ENCODE measurements at regions not wholly inside any gene's neighbourhood (a gene's known extent, or its start where the extent isn't known, plus 50 kb on each side); places are given as distances from the start of the nearest gene placed in this dataset.

DNA sequence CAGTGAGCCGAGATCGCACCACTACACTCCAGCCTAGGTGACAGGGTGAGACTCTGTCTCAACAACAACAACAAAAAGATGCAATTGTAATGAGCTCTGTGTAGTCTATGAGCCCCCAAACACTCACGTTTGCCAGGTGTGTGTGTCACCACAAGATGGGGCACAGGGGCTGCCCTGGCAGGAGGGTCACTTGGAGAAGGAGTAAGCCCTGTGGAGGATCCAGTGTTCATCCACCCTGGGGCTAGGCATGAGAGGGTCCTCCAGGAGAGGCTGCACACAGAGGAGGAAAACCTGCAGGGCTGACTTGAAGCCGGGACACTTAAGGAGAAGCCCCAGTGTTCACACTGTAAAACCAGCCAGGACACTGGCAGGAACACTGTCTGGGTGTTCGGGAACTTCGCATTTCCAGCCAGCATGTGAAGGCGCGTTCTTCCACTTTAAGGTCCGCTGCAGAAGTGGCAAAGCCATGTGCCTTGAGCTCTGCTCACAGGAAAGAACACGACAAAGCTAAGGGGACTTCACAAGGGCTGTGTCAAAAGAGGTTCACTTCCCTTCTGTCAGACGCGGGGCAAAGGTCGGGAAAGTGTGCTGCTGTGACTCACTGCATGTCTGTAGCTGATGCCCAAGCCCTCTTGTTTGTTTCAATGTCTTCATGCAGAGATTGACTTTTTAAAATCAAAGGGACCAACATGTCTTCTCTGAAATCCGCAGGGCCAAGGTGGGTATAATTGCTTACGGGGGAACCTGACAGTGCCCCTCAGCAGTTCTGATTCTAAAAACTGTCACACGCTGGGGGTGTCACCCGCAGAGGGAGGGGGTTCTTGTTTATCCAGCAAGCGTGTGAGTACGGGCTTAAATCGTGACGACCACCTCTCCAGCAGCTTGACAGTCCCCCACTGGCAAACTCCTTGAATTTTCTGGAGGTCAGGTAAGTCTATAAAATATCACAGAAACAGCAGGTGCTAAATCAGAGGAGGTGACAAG, 102.8 kb downstream of the RIPK4 start (continued):
- TF ChIP-seq ETV6 (CRISPR knock-in tag; conservative IDR thresholded peaks at IDR 0.05) (no peak), ZNF274 (CRISPR knock-in tag; IDR thresholded peaks at IDR 0.05) (no peak), ELF1 (CRISPR knock-in tag; IDR thresholded peaks at IDR 0.05) (peak; percentile 8; the same call in 1 of the 2 replicates), REXO4 (CRISPR knock-in tag; IDR thresholded peaks at IDR 0.05; ENCODE audit: borderline replicate concordance) (no peak), ZNF225 (CRISPR knock-in tag; IDR thresholded peaks at IDR 0.05) (no peak), NFYC (CRISPR knock-in tag; IDR thresholded peaks at IDR 0.05) (no peak), ZNF577 (CRISPR knock-in tag; IDR thresholded peaks at IDR 0.05; ENCODE audit: borderline replicate concordance, low read depth) (no peak), GPN1 (CRISPR knock-in tag; IDR thresholded peaks at IDR 0.05; ENCODE audit: borderline replicate concordance) (no peak), MZF1 (CRISPR knock-in tag; IDR thresholded peaks at IDR 0.05; ENCODE audit: borderline replicate concordance) (no peak), ZNF207 (IDR thresholded peaks at IDR 0.05; ENCODE audit: borderline replicate concordance) (no peak), JDP2 (CRISPR knock-in tag; IDR thresholded peaks at IDR 0.05; ENCODE audit: borderline replicate concordance) (no peak), ZNF644 (CRISPR knock-in tag; IDR thresholded peaks at IDR 0.05; ENCODE audit: low read depth) (no peak), SSRP1 (CRISPR knock-in tag; IDR thresholded peaks at IDR 0.05) (no peak), TAF1 (CRISPR knock-in tag; IDR thresholded peaks at IDR 0.05) (no peak)
- TF ChIP-seq, protein P1, sequence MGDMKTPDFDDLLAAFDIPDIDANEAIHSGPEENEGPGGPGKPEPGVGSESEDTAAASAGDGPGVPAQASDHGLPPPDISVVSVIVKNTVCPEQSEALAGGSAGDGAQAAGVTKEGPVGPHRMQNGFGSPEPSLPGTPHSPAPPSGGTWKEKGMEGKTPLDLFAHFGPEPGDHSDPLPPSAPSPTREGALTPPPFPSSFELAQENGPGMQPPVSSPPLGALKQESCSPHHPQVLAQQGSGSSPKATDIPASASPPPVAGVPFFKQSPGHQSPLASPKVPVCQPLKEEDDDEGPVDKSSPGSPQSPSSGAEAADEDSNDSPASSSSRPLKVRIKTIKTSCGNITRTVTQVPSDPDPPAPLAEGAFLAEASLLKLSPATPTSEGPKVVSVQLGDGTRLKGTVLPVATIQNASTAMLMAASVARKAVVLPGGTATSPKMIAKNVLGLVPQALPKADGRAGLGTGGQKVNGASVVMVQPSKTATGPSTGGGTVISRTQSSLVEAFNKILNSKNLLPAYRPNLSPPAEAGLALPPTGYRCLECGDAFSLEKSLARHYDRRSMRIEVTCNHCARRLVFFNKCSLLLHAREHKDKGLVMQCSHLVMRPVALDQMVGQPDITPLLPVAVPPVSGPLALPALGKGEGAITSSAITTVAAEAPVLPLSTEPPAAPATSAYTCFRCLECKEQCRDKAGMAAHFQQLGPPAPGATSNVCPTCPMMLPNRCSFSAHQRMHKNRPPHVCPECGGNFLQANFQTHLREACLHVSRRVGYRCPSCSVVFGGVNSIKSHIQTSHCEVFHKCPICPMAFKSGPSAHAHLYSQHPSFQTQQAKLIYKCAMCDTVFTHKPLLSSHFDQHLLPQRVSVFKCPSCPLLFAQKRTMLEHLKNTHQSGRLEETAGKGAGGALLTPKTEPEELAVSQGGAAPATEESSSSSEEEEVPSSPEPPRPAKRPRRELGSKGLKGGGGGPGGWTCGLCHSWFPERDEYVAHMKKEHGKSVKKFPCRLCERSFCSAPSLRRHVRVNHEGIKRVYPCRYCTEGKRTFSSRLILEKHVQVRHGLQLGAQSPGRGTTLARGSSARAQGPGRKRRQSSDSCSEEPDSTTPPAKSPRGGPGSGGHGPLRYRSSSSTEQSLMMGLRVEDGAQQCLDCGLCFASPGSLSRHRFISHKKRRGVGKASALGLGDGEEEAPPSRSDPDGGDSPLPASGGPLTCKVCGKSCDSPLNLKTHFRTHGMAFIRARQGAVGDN (CRISPR knock-in tag; IDR thresholded peaks at IDR 0.05), result peak; percentile 54
- TF ChIP-seq, protein P2, sequence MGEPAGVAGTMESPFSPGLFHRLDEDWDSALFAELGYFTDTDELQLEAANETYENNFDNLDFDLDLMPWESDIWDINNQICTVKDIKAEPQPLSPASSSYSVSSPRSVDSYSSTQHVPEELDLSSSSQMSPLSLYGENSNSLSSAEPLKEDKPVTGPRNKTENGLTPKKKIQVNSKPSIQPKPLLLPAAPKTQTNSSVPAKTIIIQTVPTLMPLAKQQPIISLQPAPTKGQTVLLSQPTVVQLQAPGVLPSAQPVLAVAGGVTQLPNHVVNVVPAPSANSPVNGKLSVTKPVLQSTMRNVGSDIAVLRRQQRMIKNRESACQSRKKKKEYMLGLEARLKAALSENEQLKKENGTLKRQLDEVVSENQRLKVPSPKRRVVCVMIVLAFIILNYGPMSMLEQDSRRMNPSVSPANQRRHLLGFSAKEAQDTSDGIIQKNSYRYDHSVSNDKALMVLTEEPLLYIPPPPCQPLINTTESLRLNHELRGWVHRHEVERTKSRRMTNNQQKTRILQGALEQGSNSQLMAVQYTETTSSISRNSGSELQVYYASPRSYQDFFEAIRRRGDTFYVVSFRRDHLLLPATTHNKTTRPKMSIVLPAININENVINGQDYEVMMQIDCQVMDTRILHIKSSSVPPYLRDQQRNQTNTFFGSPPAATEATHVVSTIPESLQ (CRISPR knock-in tag; conservative IDR thresholded peaks at IDR 0.05), result no peak
- TF ChIP-seq, protein P3, sequence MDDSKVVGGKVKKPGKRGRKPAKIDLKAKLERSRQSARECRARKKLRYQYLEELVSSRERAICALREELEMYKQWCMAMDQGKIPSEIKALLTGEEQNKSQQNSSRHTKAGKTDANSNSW (CRISPR knock-in tag; IDR thresholded peaks at IDR 0.05; ENCODE audit: borderline replicate concordance), result no peak
- TF ChIP-seq, protein P4, sequence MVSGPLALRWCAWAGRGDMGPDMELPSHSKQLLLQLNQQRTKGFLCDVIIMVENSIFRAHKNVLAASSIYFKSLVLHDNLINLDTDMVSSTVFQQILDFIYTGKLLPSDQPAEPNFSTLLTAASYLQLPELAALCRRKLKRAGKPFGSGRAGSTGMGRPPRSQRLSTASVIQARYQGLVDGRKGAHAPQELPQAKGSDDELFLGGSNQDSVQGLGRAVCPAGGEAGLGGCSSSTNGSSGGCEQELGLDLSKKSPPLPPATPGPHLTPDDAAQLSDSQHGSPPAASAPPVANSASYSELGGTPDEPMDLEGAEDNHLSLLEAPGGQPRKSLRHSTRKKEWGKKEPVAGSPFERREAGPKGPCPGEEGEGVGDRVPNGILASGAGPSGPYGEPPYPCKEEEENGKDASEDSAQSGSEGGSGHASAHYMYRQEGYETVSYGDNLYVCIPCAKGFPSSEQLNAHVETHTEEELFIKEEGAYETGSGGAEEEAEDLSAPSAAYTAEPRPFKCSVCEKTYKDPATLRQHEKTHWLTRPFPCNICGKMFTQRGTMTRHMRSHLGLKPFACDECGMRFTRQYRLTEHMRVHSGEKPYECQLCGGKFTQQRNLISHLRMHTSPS (CRISPR knock-in tag; IDR thresholded peaks at IDR 0.05; ENCODE audit: low read depth), result no peak
- TF ChIP-seq, protein P5, sequence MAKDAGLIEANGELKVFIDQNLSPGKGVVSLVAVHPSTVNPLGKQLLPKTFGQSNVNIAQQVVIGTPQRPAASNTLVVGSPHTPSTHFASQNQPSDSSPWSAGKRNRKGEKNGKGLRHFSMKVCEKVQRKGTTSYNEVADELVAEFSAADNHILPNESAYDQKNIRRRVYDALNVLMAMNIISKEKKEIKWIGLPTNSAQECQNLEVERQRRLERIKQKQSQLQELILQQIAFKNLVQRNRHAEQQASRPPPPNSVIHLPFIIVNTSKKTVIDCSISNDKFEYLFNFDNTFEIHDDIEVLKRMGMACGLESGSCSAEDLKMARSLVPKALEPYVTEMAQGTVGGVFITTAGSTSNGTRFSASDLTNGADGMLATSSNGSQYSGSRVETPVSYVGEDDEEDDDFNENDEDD (CRISPR knock-in tag; IDR thresholded peaks at IDR 0.05; ENCODE audit: borderline replicate concordance), result peak; percentile 18; the same call in 1 of the 2 replicates
- TF ChIP-seq, protein P6, sequence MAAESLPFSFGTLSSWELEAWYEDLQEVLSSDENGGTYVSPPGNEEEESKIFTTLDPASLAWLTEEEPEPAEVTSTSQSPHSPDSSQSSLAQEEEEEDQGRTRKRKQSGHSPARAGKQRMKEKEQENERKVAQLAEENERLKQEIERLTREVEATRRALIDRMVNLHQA (CRISPR knock-in tag; IDR thresholded peaks at IDR 0.05), result no peak

Measured in HepG2 (cell line).